H1 (cell line): ENCODE measurements at regions not wholly inside any gene's neighbourhood (a gene's known extent, or its start where the extent isn't known, plus 50 kb on each side); places are given as distances from the start of the nearest gene placed in this dataset.

Experiments
- CREB1 ChIP-seq: IDR thresholded peaks from 2 replicates; pipeline ENCODE4 v1.6.1; 2012; ENCODE audit warnings: inconsistent platforms
- EP300 ChIP-seq, 2 experiments: IDR thresholded peaks; 1 replicate in 1 of 2; 2 replicates in 1 of 2; pipeline ENCODE4 v1.6.1; 2011 to 2012; ENCODE audit warnings: low read depth in 2 of 2, low read length in 2 of 2, mild to moderate bottlenecking in 2 of 2, borderline replicate concordance in 1 of 2, inconsistent platforms in 1 of 2, moderate library complexity in 1 of 2
- EZH2 ChIP-seq: fragments of 200-600 bp; sonication (generic); IDR thresholded peaks from 2 replicates; pipeline ENCODE4 v1.7.1; 2012; ENCODE audit warnings: low read depth, mild to moderate bottlenecking, moderate library complexity, low read length, inconsistent platforms; ENCODE audit not compliant: severe bottlenecking
- FOSL1 ChIP-seq: IDR thresholded peaks from 2 replicates; pipeline ENCODE4 v1.6.1; 2011; ENCODE audit warnings: mild to moderate bottlenecking, low read depth, low read length, moderate library complexity; ENCODE audit not compliant: insufficient read depth
- JUND ChIP-seq: IDR thresholded peaks from 2 replicates; pipeline ENCODE4 v1.6.1; 2011; ENCODE audit warnings: mild to moderate bottlenecking, improper control_type of control experiment, low read length
- KDM1A ChIP-seq: fragments of 200-600, 300-600 bp; sonication (generic); IDR thresholded peaks from 2 replicates; pipeline ENCODE4 v1.7.1; 2016; ENCODE audit warnings: mild to moderate bottlenecking, low read length, borderline replicate concordance
- KDM5A ChIP-seq: fragments of 200-600 bp; IDR thresholded peaks from 2 replicates; pipeline ENCODE4 v1.7.1; 2012; ENCODE audit warnings: mild to moderate bottlenecking, low read length, inconsistent platforms, mixed read lengths
- MAFK ChIP-seq: IDR thresholded peaks from 2 replicates; pipeline ENCODE4 v1.6.1; 2012; ENCODE audit warnings: low read depth, mild to moderate bottlenecking, improper control_type of control experiment, low read length
- POLR2A ChIP-seq, 2 experiments: IDR thresholded peaks; 1 replicate in 1 of 2; 2 replicates in 1 of 2; pipeline ENCODE4 v1.6.1; 2011; ENCODE audit warnings: low read depth in 2 of 2, low read length in 2 of 2, mild to moderate bottlenecking in 2 of 2; ENCODE audit errors: control extremely low read depth in 1 of 2
- POLR2AphosphoS5 ChIP-seq: IDR thresholded peaks from 2 replicates; pipeline ENCODE4 v1.6.1; 2011; ENCODE audit warnings: low read depth, low read length
- TF ChIP-seq, protein P1 (sequence below), 3 experiments: IDR thresholded peaks; 1 replicate in 2 of 3; 2 replicates in 1 of 3; pipeline versions ENCODE4 v1.5.1 to v1.6.1; 2011; ENCODE audit warnings: low read length in 3 of 3, mild to moderate bottlenecking in 3 of 3, inconsistent platforms in 2 of 3, low read depth in 1 of 3, moderate library complexity in 1 of 3; ENCODE audit not compliant: insufficient read depth in 1 of 3; ENCODE audit errors: control extremely low read depth in 1 of 3

DNA sequence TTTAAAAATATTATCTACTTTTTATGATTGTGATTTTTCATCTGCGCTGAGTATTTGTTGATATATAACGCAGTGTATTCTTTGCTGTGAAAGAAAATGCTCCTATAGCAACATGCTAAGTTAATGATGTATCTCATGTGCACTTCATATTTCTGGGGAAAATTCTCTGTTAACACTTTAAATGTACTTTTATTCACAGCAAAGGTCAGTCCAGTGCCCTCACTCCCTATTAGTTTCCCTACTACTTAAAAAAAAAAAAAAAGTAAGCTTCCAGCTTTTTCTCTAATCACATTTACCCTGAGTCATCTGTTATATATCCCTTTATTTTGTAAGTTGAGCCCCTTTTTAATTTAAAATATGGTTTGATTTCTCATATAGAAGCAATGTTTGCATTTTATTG is 219.8 kb downstream of the AEBP2 start:
- TF ChIP-seq CREB1 = no peak
- no peak for TF ChIP-seq EZH2
- TF ChIP-seq MAFK = no peak
- no peak for TF ChIP-seq KDM1A
- no peak for TF ChIP-seq FOSL1
- no peak for TF ChIP-seq JUND
- no peak for TF ChIP-seq EP300 (IDR thresholded peaks at IDR 0.05; ENCODE audit: borderline replicate concordance in 1 of 2, low read depth in 2 of 2, low read length in 2 of 2)
- no peak for TF ChIP-seq POLR2A (IDR thresholded peaks at IDR 0.05; ENCODE audit: control extremely low read depth in 1 of 2, low read depth in 2 of 2, low read length in 2 of 2)
- TF ChIP-seq KDM5A = no peak
- TF ChIP-seq, protein P1, sequence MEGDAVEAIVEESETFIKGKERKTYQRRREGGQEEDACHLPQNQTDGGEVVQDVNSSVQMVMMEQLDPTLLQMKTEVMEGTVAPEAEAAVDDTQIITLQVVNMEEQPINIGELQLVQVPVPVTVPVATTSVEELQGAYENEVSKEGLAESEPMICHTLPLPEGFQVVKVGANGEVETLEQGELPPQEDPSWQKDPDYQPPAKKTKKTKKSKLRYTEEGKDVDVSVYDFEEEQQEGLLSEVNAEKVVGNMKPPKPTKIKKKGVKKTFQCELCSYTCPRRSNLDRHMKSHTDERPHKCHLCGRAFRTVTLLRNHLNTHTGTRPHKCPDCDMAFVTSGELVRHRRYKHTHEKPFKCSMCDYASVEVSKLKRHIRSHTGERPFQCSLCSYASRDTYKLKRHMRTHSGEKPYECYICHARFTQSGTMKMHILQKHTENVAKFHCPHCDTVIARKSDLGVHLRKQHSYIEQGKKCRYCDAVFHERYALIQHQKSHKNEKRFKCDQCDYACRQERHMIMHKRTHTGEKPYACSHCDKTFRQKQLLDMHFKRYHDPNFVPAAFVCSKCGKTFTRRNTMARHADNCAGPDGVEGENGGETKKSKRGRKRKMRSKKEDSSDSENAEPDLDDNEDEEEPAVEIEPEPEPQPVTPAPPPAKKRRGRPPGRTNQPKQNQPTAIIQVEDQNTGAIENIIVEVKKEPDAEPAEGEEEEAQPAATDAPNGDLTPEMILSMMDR (IDR thresholded peaks at IDR 0.05; ENCODE audit: control extremely low read depth in 1 of 3, insufficient read depth in 1 of 3, low read depth in 1 of 3, low read length in 3 of 3) = no peak
- TF ChIP-seq POLR2AphosphoS5 = no peak
